Left lung (tissue), 4 donors: ENCODE measurements at regions not wholly inside any gene's neighbourhood (a gene's known extent, or its start where the extent isn't known, plus 50 kb on each side); places are given as distances from the start of the nearest gene placed in this dataset.

Experiments used
- ATAC-seq: fragments of 200-7000 bp; cut with Tn5 transposase; one replicate; pipeline ENCODE4 v1.9.1; 2020; ENCODE audit warnings: moderate library complexity
- DNase-seq, 4 donors: peaks; one replicate each; pipeline ENCODE4 v3.0.0-alpha.2; 2013 to 2020
- H3K27ac ChIP-seq, 2 donors: fragments of 200-600 bp; sonication (generic) in 1 of 2; one replicate each; pipeline versions ENCODE4 v1.5.0 to v1.8.0; 2020 to 2021
- H3K27me3 ChIP-seq, 2 donors: fragments of 200-600 bp; sonication (generic) in 1 of 2; one replicate each; pipeline versions ENCODE4 v1.5.0 to v1.8.0; 2020 to 2021
- H3K36me3 ChIP-seq, 2 donors: fragments of 200-600 bp; sonication (generic) in 1 of 2; one replicate each; pipeline versions ENCODE4 v1.5.0 to v1.8.0; 2020 to 2021
- H3K4me1 ChIP-seq, 2 donors: fragments of 200-600 bp; one replicate each; pipeline ENCODE4 v1.8.0; 2021
- H3K4me3 ChIP-seq, 2 donors: fragments of 200-600 bp; sonication (generic) in 1 of 2; one replicate each; pipeline versions ENCODE4 v1.5.0 to v1.8.0; 2020 to 2021; ENCODE audit warnings: mild to moderate bottlenecking in 1 of 2
- H3K9me3 ChIP-seq, 2 donors: fragments of 200-600 bp; sonication (generic) in 1 of 2; one replicate each; pipeline versions ENCODE4 v1.5.0 to v1.8.0; 2020 to 2021
- intact Hi-C, 2 donors: fragments of 100-400 bp; cut with DNase I; formaldehyde crosslinking; loops; one replicate each; pipeline versions ENCODE4 v1.11.2 to v1.14.2; 2022
- TF ChIP-seq, protein P1 (sequence below), 2 donors: fragments of 200-600 bp; sonication (generic) in 1 of 2; IDR thresholded peaks; one replicate each; pipeline versions ENCODE4 v1.5.0 to v1.8.0; 2021; ENCODE audit warnings: antibody characterized with exemption in 2 of 2
- donor health status: DM: no; HTN: yes; CAD: no.
- donor health status: DM: no; HTN: no; CAD: no.

DNA sequence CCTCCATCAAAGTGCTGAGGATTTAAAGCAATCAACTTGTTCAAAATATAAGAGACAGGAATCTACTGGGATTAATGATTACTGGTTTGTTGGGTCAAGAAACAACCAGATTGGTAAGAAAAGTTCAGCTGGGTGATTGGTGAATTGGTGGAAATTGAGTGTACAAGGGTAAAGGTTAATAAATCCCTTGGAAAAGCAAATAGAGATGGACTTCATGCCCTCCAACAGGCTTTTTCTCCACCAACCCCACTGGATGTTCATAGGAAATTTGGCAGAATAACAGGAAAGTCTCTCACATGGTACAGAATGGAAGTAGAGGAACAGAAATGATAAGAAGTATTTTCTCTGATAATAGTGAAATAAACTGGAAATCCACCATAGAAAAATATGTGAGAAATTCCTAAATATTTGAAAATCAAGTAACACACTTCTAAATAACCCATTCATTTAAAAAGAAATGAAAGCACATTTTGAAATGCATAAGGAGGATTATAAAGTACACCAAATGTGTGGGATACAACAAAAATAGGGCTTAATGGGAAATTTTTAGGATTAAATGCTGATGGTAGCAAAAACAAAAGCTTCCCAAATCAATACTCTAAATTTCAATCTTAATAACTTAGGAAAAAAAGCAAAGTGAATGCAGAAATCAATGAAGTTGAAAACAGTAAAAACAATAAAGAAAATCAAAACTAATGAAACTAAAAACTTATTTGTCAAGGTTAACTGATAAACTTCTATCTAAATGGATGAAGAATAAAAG lies 426.2 kb downstream of the HTR1A start:
- DNase-seq (no peak), ATAC-seq (no peak)
- Histone ChIP-seq H3K36me3 (no peaks in the 10 kb centered on the region), H3K9me3 (no peaks in the 10 kb centered on the region), H3K4me3 (no peak overlapping the region), H3K27me3 (no peaks in the 10 kb centered on the region), H3K4me1 (no peaks in the 10 kb centered on the region), H3K27ac (no peak overlapping the region)
- TF ChIP-seq, protein P1, sequence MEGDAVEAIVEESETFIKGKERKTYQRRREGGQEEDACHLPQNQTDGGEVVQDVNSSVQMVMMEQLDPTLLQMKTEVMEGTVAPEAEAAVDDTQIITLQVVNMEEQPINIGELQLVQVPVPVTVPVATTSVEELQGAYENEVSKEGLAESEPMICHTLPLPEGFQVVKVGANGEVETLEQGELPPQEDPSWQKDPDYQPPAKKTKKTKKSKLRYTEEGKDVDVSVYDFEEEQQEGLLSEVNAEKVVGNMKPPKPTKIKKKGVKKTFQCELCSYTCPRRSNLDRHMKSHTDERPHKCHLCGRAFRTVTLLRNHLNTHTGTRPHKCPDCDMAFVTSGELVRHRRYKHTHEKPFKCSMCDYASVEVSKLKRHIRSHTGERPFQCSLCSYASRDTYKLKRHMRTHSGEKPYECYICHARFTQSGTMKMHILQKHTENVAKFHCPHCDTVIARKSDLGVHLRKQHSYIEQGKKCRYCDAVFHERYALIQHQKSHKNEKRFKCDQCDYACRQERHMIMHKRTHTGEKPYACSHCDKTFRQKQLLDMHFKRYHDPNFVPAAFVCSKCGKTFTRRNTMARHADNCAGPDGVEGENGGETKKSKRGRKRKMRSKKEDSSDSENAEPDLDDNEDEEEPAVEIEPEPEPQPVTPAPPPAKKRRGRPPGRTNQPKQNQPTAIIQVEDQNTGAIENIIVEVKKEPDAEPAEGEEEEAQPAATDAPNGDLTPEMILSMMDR (IDR thresholded peaks at IDR 0.05) = no peak
- intact Hi-C loops = no loop called here

DNA sequence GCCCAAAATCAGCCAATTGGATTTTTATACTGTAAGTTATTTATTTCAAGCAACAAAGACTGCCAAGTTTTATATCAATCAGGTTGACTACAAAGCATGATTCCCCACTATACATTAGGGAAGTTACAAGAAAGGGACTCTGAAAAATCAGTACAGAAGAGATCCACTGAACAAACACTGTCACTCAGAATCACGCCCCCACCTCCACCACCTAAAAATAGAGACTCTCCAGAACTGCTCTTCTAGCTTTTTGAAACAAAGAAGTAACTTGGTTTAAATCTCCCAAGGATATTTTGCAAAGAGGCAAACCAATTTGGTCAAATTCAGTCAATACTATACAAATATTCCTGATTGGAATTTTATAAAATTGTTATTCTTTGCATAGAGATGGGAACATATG lies 438.0 kb downstream of the HTR1A start:
- intact Hi-C loops = no loop called here
- Histone ChIP-seq H3K4me3 (no peak overlapping the region), H3K9me3 (peaks cover 0 to 21% of the 10 kb centered on the region in 2 donors), H3K27ac (no peak overlapping the region), H3K27me3 (no peaks in the 10 kb centered on the region), H3K4me1 (no peaks in the 10 kb centered on the region), H3K36me3 (no peaks in the 10 kb centered on the region)
- ATAC-seq (no peak), DNase-seq (no peak)
- TF ChIP-seq, protein P1 (IDR thresholded peaks at IDR 0.05) = no peak

GRCh38 chr5:63516006-63516405 lies 446.2 kb downstream of the HTR1A start:
- ATAC-seq (no peak), DNase-seq (no peak)
- Histone ChIP-seq H3K4me3 (no peak overlapping the region), H3K27ac (no peak overlapping the region), H3K9me3 (peaks cover 0 to 12% of the 10 kb centered on the region in 2 donors), H3K36me3 (no peaks in the 10 kb centered on the region), H3K4me1 (no peaks in the 10 kb centered on the region), H3K27me3 (no peaks in the 10 kb centered on the region)
- intact Hi-C loops = no loop called here
- TF ChIP-seq, protein P1 (IDR thresholded peaks at IDR 0.05) = no peak

GRCh38 chr5:63500242-63500641 lies 462.0 kb downstream of the HTR1A start:
- DNase-seq = no peak
- intact Hi-C loops = no loop called here
- Histone ChIP-seq H3K27me3 (no peaks in the 10 kb centered on the region), H3K36me3 (no peaks in the 10 kb centered on the region), H3K4me1 (no peaks in the 10 kb centered on the region), H3K27ac (no peak overlapping the region), H3K4me3 (no peak overlapping the region), H3K9me3 (peaks cover 0 to 8% of the 10 kb centered on the region in 2 donors)
- ATAC-seq = no peak
- TF ChIP-seq, protein P1 (IDR thresholded peaks at IDR 0.05) = no peak

- TF ChIP-seq, protein P1 (IDR thresholded peaks at IDR 0.05) = no peak
- no peaks in the 10 kb centered on the region for H3K4me1 ChIP-seq
- DNase-seq = no peak
- peaks cover 0 to 2% of the 10 kb centered on the region in 2 donors for H3K9me3 ChIP-seq
- intact Hi-C loops = no loop called here
- ATAC-seq = no peak
- H3K27me3 ChIP-seq = no peaks in the 10 kb centered on the region
- no peaks in the 10 kb centered on the region for H3K36me3 ChIP-seq
- no peak overlapping the region for H3K27ac ChIP-seq
- no peak overlapping the region for H3K4me3 ChIP-seq
Observed at GRCh38 chr5:63495225-63495624, 467.0 kb downstream of the HTR1A start.
